IPS DF 6.9 (cell line): ENCODE measurements at regions not wholly inside any gene's neighbourhood (a gene's known extent, or its start where the extent isn't known, plus 50 kb on each side); places are given as distances from the start of the nearest gene placed in this dataset.

Experiments
- DNase-seq: peaks from one replicate; pipeline ENCODE4 v3.0.0-alpha.2; 2013; ENCODE audit warnings: low read depth, low spot score
- H3K27ac ChIP-seq: one replicate; pipeline ENCODE4 v1.5.1; 2013; ENCODE audit warnings: low read length, control low read depth
- H3K27me3 ChIP-seq: 2 replicates; pipeline ENCODE4 v1.6.1; 2013; ENCODE audit warnings: mild to moderate bottlenecking, low read length; ENCODE audit not compliant: control insufficient read depth, insufficient read depth
- H3K36me3 ChIP-seq: 2 replicates; pipeline ENCODE4 v1.6.1; 2013; ENCODE audit warnings: low read length; ENCODE audit not compliant: control insufficient read depth, insufficient read depth
- H3K4me1 ChIP-seq: 2 replicates; pipeline ENCODE4 v1.6.1; 2013; ENCODE audit warnings: low read length; ENCODE audit not compliant: control insufficient read depth, insufficient read depth
- H3K4me3 ChIP-seq: 2 replicates; pipeline ENCODE4 v1.5.1; 2013; ENCODE audit warnings: mild to moderate bottlenecking, low read length
- H3K9me3 ChIP-seq: 2 replicates; pipeline ENCODE4 v1.6.1; 2013; ENCODE audit warnings: low read length, inconsistent platforms; ENCODE audit not compliant: control insufficient read depth, insufficient read depth
- WGBS: extraction: QIAGEN DNeasy Blood & Tissue Kit; methylation state at CpG from one replicate; pipeline ENCODE4 v1.1.7; 2013; ENCODE audit warnings: mixed read lengths, missing lambda C conversion rate; ENCODE audit not compliant: insufficient read length, insufficient coverage; 5-methylcytosine and 5-hydroxymethylcytosine counted together

DNA sequence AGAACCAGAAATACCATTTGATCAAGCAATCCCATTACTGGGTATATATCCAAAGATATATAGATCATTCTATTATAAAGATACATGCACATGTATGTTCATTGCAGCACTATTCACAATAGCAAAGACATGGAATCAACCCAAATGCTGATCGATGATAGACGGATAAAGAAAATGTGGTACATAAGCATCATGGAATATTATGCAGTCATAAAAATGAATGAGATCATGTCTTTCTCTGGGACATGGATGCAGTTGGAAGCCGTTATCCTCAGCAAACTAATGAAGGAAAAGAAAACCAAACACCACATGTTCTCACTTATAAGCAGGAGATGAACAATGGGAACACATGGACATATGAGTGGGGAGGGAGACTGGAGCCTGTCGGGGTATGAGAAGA, 1540.9 kb upstream of the MIR17HG start:
- no peak overlapping the region for H3K27ac ChIP-seq
- H3K4me1 ChIP-seq = no peaks in the 10 kb centered on the region
- no peaks in the 10 kb centered on the region for H3K36me3 ChIP-seq
- H3K4me3 ChIP-seq = no peak overlapping the region
- DNase-seq = no peak
- H3K27me3 ChIP-seq = no peaks in the 10 kb centered on the region
- H3K9me3 ChIP-seq = no peaks in the 10 kb centered on the region
- no CpG with 5 or more reads among the region's 4 CpGs for WGBS

- Histone ChIP-seq H3K9me3 (no peaks in the 10 kb centered on the region), H3K36me3 (no peaks in the 10 kb centered on the region), H3K27me3 (no peaks in the 10 kb centered on the region), H3K4me1 (no peaks in the 10 kb centered on the region), H3K27ac (no peak overlapping the region), H3K4me3 (no peak overlapping the region)
- no peak for DNase-seq
- WGBS = no CpG with 5 or more reads among the region's 2 CpGs
Measured at GRCh38 chr13:89812856-89813255, 1534.6 kb upstream of the MIR17HG start.

DNA sequence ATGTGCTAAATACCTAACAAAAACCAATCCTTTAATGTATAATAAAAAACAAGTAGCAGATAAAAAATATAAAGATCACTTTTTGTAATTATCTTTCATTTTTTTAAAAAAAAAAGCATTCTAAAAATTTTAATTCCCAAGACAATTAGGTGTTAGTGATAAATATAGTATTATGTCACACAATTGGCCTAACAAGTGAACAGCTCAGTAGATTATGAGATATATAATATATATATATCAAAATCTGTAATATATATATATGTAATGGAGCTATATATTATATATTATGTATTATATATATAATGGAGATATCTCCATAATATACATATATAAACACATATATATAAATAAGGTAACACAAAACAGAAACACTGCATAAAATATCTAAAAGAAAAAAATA, 1531.1 kb upstream of the MIR17HG start:
- no peaks in the 10 kb centered on the region for H3K4me1 ChIP-seq
- no peak overlapping the region for H3K27ac ChIP-seq
- H3K36me3 ChIP-seq = no peaks in the 10 kb centered on the region
- H3K9me3 ChIP-seq = no peaks in the 10 kb centered on the region
- H3K27me3 ChIP-seq = no peaks in the 10 kb centered on the region
- DNase-seq = no peak
- H3K4me3 ChIP-seq = no peak overlapping the region

- Histone ChIP-seq H3K27ac (no peak overlapping the region), H3K36me3 (no peaks in the 10 kb centered on the region), H3K4me3 (no peak overlapping the region), H3K27me3 (no peaks in the 10 kb centered on the region), H3K9me3 (no peaks in the 10 kb centered on the region), H3K4me1 (no peaks in the 10 kb centered on the region)
- no peak for DNase-seq
- no CpG with 5 or more reads among the region's 4 CpGs for WGBS
Measured at GRCh38 chr13:89822467-89822866, 1525.0 kb upstream of the MIR17HG start.

DNA sequence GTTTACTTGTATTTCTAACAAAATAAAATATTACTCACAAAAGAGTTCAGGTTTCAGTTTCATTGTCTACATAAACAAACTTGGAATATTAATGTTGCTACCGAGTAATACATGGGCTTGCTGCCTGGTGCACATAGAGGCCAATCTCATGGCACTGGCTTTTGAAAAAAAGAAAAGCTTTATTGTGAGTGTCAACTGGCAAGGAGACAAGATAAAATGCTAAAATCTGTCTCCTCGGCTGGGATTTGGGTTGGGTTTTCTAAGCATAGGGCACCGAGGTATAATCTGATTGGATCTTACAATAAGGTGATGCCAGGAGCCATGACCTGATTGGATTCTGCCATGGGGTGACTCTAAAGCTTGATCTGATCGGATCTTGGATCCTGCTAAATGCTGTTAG, 1519.9 kb upstream of the MIR17HG start:
- WGBS = no CpG with 5 or more reads among the region's 4 CpGs
- H3K4me3 ChIP-seq = no peak overlapping the region

DNA sequence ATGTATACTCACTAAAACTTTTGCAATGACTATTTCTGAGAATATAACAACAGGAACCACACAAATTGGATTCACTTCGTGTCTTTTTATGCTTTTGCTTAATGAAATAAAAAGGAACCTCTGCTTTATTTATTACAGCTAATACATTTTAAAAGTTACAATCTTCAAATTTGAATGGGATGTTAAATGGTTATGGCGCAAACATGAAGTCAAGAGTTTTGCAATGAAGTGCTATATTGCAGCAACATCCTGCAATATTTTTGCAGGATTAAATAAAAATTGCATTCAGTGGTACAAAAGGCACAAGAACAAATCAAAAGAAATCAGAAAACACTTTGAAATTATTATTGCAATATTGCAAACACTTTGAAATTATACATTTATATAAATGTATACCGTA, 1519.0 kb upstream of the MIR17HG start:
- Histone ChIP-seq H3K4me3 (no peak overlapping the region), H3K9me3 (no peaks in the 10 kb centered on the region), H3K4me1 (no peaks in the 10 kb centered on the region), H3K27me3 (no peaks in the 10 kb centered on the region), H3K27ac (no peak overlapping the region), H3K36me3 (no peaks in the 10 kb centered on the region)
- no peak for DNase-seq
- WGBS = no CpG with 5 or more reads among the region's 3 CpGs

More for the DNA sequence above, 1519.9 kb upstream of the MIR17HG start:
- DNase-seq = no peak
- Histone ChIP-seq H3K4me1 (no peaks in the 10 kb centered on the region), H3K27ac (no peak overlapping the region), H3K27me3 (no peaks in the 10 kb centered on the region), H3K9me3 (no peaks in the 10 kb centered on the region), H3K36me3 (no peaks in the 10 kb centered on the region)

- no peaks in the 10 kb centered on the region for H3K27me3 ChIP-seq
- H3K4me3 ChIP-seq = no peak overlapping the region
- no peak for DNase-seq
- no peaks in the 10 kb centered on the region for H3K9me3 ChIP-seq
- no peaks in the 10 kb centered on the region for H3K36me3 ChIP-seq
- WGBS = no CpG with 5 or more reads among the region's 3 CpGs
- H3K27ac ChIP-seq = no peak overlapping the region
- no peaks in the 10 kb centered on the region for H3K4me1 ChIP-seq
Measured at GRCh38 chr13:89831157-89831556, 1516.3 kb upstream of the MIR17HG start.

DNA sequence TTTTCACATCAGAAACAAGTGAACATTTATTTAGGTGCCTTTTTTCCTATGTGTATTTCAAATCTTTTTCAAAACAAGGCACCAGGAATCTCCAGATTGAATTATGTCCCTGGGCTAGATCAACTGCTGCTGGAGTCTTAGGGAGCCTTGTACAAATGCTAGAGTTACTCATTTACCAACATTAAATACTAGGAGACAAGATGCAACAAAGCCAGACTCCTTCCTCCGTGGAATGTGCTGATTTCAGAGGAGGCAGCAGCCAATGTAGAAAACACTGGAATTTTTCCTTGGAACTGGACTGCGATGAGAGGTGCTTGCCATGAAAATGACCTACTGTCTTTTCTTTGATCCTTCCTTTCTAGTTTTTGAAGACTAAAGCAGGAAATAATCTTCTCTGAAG, 1514.7 kb upstream of the MIR17HG start:
- no CpG with 5 or more reads among the region's 2 CpGs for WGBS
- Histone ChIP-seq H3K4me1 (no peaks in the 10 kb centered on the region), H3K27me3 (no peaks in the 10 kb centered on the region), H3K9me3 (no peaks in the 10 kb centered on the region), H3K27ac (no peak overlapping the region), H3K36me3 (no peaks in the 10 kb centered on the region), H3K4me3 (no peak overlapping the region)
- DNase-seq = no peak

DNA sequence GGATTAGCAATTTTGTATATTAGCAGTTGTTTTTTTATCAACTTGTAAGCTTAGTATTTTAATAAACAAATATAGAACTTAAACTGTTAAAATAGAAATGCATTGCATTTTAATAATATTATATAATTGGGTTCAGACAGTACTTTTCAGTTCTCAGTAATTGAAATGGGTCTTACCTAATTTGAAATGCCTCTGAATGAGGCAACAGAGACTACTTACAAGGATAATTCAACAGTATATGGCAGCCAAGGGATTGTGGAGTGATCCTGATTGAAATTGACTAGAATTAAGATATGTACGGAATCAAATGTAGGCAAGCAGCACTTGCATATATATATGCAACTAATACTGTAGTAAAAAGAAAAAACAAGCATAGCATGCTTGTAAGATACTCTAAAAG, 1503.9 kb upstream of the MIR17HG start:
- Histone ChIP-seq H3K4me3 (no peak overlapping the region), H3K9me3 (no peaks in the 10 kb centered on the region), H3K36me3 (no peaks in the 10 kb centered on the region), H3K27ac (no peak overlapping the region), H3K27me3 (no peaks in the 10 kb centered on the region), H3K4me1 (no peaks in the 10 kb centered on the region)
- DNase-seq = no peak
- no CpG with 5 or more reads among the region's 1 CpG for WGBS

- Histone ChIP-seq H3K4me1 (no peaks in the 10 kb centered on the region), H3K36me3 (no peaks in the 10 kb centered on the region), H3K27ac (no peak overlapping the region), H3K4me3 (no peak overlapping the region), H3K27me3 (no peaks in the 10 kb centered on the region), H3K9me3 (no peaks in the 10 kb centered on the region)
- no peak for DNase-seq
- no CpG with 5 or more reads among the region's 3 CpGs for WGBS
Measured at GRCh38 chr13:89845874-89846273, 1501.6 kb upstream of the MIR17HG start.

DNA sequence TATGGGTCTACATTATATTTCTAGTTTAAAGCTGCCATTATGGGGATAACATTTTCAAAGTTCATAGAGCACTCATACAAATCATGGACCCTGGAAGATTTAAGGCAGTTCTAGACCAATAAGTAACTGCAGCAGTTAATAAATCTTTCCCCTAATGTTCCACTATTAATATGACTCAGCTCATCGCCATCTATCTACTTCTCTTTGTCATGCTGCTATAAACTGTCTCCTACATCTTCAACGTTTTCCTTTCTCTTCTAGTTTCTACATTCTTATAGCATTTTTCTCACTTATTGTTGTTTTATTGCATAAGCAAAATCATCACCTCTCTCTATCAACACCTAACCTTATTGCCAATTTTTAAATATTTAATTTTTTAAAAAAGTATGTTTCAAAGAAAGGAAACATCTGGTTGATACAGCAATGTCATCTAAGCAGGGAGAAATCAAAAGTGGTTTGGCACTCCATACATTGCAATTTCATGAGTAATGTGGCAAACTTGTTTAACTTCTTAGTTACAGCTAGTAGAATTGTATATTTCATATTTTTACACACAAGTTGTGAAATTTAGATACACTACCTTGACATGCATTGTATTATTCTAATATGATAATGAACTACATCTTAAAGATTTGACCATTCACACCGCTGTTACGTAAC, 1500.4 kb upstream of the MIR17HG start:
- Histone ChIP-seq H3K27ac (no peak overlapping the region), H3K9me3 (no peaks in the 10 kb centered on the region), H3K4me1 (no peaks in the 10 kb centered on the region), H3K4me3 (no peak overlapping the region), H3K36me3 (no peaks in the 10 kb centered on the region), H3K27me3 (no peaks in the 10 kb centered on the region)
- no peak for DNase-seq
- WGBS = no CpG with 5 or more reads among the region's 4 CpGs
